ENCODE measurements at regions not wholly inside any gene's neighbourhood (a gene's known extent, or its start where the extent isn't known, plus 50 kb on each side); places are given as distances from the start of the nearest gene placed in this dataset.
A peak's percentile ranks its signal among the peaks of the same experiment; 100 is the strongest.

DNA sequence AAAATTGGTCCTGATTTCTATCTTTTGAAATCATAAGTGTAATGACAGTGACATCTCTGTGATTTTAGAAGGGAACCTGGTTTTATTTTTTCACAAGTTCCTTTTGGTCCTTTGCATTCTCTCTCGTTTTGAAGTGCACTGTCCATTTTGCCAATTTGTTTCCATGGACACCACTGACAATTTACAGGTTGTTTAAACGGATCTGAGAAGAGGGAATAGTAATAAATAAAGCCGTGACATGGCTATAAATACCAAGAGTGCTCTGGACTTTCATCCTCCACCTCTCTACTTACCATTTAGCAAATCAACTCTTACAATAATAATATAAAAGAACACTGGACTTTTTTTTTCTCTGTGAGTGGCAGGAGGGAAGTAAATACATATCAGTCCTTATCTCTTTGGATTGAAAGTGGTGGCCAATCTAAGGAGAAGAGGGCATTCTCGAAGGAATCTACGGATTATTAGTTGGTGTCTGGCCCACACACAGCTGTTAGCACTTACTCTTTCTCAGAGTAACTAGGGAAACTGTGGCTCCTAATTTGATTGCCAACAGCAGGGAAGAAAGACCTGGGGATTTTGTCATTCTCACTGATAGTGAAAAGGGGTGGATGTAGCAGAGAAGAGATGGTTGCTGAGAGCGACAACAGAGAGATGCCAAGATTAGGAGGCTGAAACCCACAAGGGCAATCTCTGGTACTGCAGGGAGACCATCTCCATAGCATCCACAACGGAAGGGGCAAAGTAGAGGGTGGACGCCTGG is 108.7 kb upstream of the FSHR start:
- Histone ChIP-seq H3K27me3 (ENCODE audit: control insufficient read depth, insufficient read depth, low read length) (no peaks in the 10 kb centered on the region), H3K36me3 (ENCODE audit: control insufficient read depth in 2 of 3, insufficient read depth in 3 of 3, low read length in 3 of 3) (no peaks in the 10 kb centered on the region), H3K4me3 (ENCODE audit: low read length in 3 of 3) (no peak overlapping the region), H3K4me1 (ENCODE audit: control insufficient read depth in 2 of 3, insufficient read depth in 2 of 3, low read depth in 1 of 3, low read length in 3 of 3) (no peaks in the 10 kb centered on the region), H3K9ac (ENCODE audit: low read length in 3 of 3) (no peak overlapping the region), H3K9me3 (ENCODE audit: control insufficient read depth in 2 of 3, insufficient read depth in 1 of 3, low read length in 3 of 3) (no peaks in the 10 kb centered on the region), H3K27ac (ENCODE audit: low read depth in 2 of 2, low read length in 2 of 2) (no peak overlapping the region)
- intact Hi-C loops (cut with DNase I), result no loop called here
- FAIRE-seq (no peak), DNase-seq (peak in 1 of 5 donors; percentile 34)
- TF ChIP-seq, protein P1, sequence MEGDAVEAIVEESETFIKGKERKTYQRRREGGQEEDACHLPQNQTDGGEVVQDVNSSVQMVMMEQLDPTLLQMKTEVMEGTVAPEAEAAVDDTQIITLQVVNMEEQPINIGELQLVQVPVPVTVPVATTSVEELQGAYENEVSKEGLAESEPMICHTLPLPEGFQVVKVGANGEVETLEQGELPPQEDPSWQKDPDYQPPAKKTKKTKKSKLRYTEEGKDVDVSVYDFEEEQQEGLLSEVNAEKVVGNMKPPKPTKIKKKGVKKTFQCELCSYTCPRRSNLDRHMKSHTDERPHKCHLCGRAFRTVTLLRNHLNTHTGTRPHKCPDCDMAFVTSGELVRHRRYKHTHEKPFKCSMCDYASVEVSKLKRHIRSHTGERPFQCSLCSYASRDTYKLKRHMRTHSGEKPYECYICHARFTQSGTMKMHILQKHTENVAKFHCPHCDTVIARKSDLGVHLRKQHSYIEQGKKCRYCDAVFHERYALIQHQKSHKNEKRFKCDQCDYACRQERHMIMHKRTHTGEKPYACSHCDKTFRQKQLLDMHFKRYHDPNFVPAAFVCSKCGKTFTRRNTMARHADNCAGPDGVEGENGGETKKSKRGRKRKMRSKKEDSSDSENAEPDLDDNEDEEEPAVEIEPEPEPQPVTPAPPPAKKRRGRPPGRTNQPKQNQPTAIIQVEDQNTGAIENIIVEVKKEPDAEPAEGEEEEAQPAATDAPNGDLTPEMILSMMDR (IDR thresholded peaks at IDR 0.05; ENCODE audit: borderline replicate concordance, extremely low read depth, insufficient read depth), result no peak

DNA sequence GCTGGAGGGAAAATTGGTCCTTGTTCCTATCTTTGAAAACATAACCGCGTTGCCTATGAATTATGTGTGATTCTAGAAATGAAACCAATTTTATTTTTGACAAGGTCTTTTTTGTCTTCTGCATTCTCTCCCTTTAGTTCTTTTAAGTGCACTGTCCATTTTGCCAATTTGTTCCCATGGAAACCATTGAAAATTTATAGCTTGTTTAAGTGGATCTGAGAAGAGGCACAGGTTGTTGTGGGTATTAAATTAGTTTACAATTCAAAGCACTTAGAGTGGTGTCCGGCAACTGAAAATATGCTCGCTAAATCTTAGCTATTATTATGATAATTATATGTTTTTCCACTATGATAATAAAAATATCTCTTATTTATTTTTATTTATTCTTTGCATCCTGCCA is 107.5 kb upstream of the FSHR start:
- Histone ChIP-seq H3K9ac (ENCODE audit: low read length in 3 of 3) (no peak overlapping the region), H3K36me3 (ENCODE audit: control insufficient read depth in 2 of 3, insufficient read depth in 3 of 3, low read length in 3 of 3) (no peaks in the 10 kb centered on the region), H3K4me3 (ENCODE audit: low read length in 3 of 3) (no peak overlapping the region), H3K9me3 (ENCODE audit: control insufficient read depth in 2 of 3, insufficient read depth in 1 of 3, low read length in 3 of 3) (no peaks in the 10 kb centered on the region), H3K27ac (ENCODE audit: low read depth in 2 of 2, low read length in 2 of 2) (no peak overlapping the region), H3K4me1 (ENCODE audit: control insufficient read depth in 2 of 3, insufficient read depth in 2 of 3, low read depth in 1 of 3, low read length in 3 of 3) (no peaks in the 10 kb centered on the region), H3K27me3 (ENCODE audit: control insufficient read depth, insufficient read depth, low read length) (no peaks in the 10 kb centered on the region)
- no peak for DNase-seq
- intact Hi-C loops (cut with DNase I), result no loop called here
- TF ChIP-seq, protein P1 (IDR thresholded peaks at IDR 0.05; ENCODE audit: borderline replicate concordance, extremely low read depth, insufficient read depth), result no peak
- no peak for FAIRE-seq

DNA sequence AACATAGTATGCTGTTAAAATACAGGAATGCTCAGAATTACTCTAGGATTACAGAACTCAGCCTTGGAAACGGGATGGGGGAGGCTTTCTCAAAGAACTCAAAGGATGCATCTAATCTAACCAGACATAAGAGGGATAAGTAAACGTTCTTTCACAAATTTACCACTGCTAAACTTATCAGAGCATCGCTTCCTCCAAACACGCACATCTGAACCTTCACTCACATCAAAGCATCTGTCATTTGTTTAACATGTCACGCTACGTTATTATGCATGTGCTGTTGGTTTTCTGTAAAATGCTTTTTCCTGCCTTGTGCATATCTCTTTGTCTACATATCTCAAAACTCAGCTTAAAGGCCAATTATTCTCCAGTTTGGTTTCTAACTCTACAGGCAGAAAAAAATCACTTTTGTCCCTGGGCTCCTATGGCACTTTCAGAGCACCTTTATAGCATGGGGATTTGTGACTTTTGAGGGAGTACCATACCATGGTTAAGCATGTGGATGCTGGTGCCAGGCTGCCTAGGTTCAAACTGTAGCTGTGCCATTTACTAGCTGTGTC is 106.7 kb upstream of the FSHR start:
- H3K9ac ChIP-seq (ENCODE audit: low read length in 3 of 3), result no peak overlapping the region
- no peak for DNase-seq
- H3K4me1 ChIP-seq (ENCODE audit: control insufficient read depth in 2 of 3, insufficient read depth in 2 of 3, low read depth in 1 of 3, low read length in 3 of 3), result no peaks in the 10 kb centered on the region
- no peaks in the 10 kb centered on the region for H3K36me3 ChIP-seq (ENCODE audit: control insufficient read depth in 2 of 3, insufficient read depth in 3 of 3, low read length in 3 of 3)
- no peak for FAIRE-seq
- H3K4me3 ChIP-seq (ENCODE audit: low read length in 3 of 3), result no peak overlapping the region
- TF ChIP-seq, protein P1 (IDR thresholded peaks at IDR 0.05; ENCODE audit: borderline replicate concordance, extremely low read depth, insufficient read depth), result no peak
- no peaks in the 10 kb centered on the region for H3K9me3 ChIP-seq (ENCODE audit: control insufficient read depth in 2 of 3, insufficient read depth in 1 of 3, low read length in 3 of 3)
- intact Hi-C loops (cut with DNase I), result no loop called here
- no peak overlapping the region for H3K27ac ChIP-seq (ENCODE audit: low read depth in 2 of 2, low read length in 2 of 2)
- no peaks in the 10 kb centered on the region for H3K27me3 ChIP-seq (ENCODE audit: control insufficient read depth, insufficient read depth, low read length)
